ENCODE measurements at regions not wholly inside any gene's neighbourhood (a gene's known extent, or its start where the extent isn't known, plus 50 kb on each side); places are given as distances from the start of the nearest gene placed in this dataset.
"Not testable (repeated sequence)": the region's sequence is repeated elsewhere in the genome, so short reads cannot be mapped to it uniquely, and the experiment has no call there.

GRCh38 chr11:126149759-126150625 lies 61.5 kb downstream of the RPUSD4 start:
- no peak for DNase-seq (ENCODE audit: low spot score)

- DNase-seq (ENCODE audit: low spot score) = no peak
Observed at GRCh38 chr11:126148317-126148716, 63.1 kb downstream of the RPUSD4 start.

- peak; percentile 46 for DNase-seq (ENCODE audit: low spot score)
Observed at GRCh38 chr11:126147208-126148111, 64.0 kb downstream of the RPUSD4 start.

- no peak for DNase-seq (ENCODE audit: low spot score)
Observed at GRCh38 chr11:126146454-126147192, 64.8 kb downstream of the RPUSD4 start.

GRCh38 chr11:126145954-126146353 lies 65.5 kb downstream of the RPUSD4 start:
- no peak for DNase-seq (ENCODE audit: low spot score)

GRCh38 chr11:126143491-126143890 lies 68.0 kb downstream of the RPUSD4 start:
- not testable (repeated sequence) for DNase-seq (ENCODE audit: low spot score)

GRCh38 chr11:126140926-126141280 lies 70.5 kb downstream of the RPUSD4 start:
- DNase-seq (ENCODE audit: low spot score) = peak; percentile 6

GRCh38 chr11:126140201-126140925 lies 71.1 kb downstream of the RPUSD4 start:
- DNase-seq (ENCODE audit: low spot score) = no peak

GRCh38 chr11:126139111-126140091 lies 72.0 kb downstream of the RPUSD4 start:
- DNase-seq (ENCODE audit: low spot score) = no peak

- DNase-seq (ENCODE audit: low spot score) = no peak
Observed at GRCh38 chr11:126138636-126139035, 72.8 kb downstream of the RPUSD4 start.

- DNase-seq (ENCODE audit: low spot score) = no peak
Observed at GRCh38 chr11:126137136-126137535, 74.3 kb downstream of the RPUSD4 start.

- DNase-seq (ENCODE audit: low spot score) = no peak
Observed at GRCh38 chr11:126136507-126136906, 73.8 kb upstream of the CDON start.

GRCh38 chr11:126135235-126136176 lies 72.8 kb upstream of the CDON start:
- no peak for DNase-seq (ENCODE audit: low spot score)

GRCh38 chr11:126134461-126135155 lies 71.9 kb upstream of the CDON start:
- DNase-seq (ENCODE audit: low spot score) = no peak

GRCh38 chr11:126133901-126134300 lies 71.2 kb upstream of the CDON start:
- no peak for DNase-seq (ENCODE audit: low spot score)

GRCh38 chr11:126132319-126132718 lies 69.7 kb upstream of the CDON start:
- peak; percentile 62 for DNase-seq (ENCODE audit: low spot score)

- not testable (repeated sequence) for DNase-seq (ENCODE audit: low spot score)
Observed at GRCh38 chr11:126130781-126131180, 68.1 kb upstream of the CDON start.

Measured in LoVo (cell line).